GM23338 (cell line): ENCODE measurements at regions not wholly inside any gene's neighbourhood (a gene's known extent, or its start where the extent isn't known, plus 50 kb on each side); places are given as distances from the start of the nearest gene placed in this dataset.
A peak's percentile ranks its signal among the peaks of the same experiment; 100 is the strongest.

Experiments used
- CREB1 ChIP-seq: fragments of 250-450 bp; sonication (Bioruptor Pico); IDR thresholded peaks from 2 replicates; pipeline ENCODE4 v1.5.0; 2020; ENCODE audit warnings: low read depth, mild to moderate bottlenecking, moderate library complexity
- CTCF ChIP-seq, 2 experiments: fragments of 200-600 bp in 1 of 2; sonication (generic) in 1 of 2; conservative IDR thresholded peaks; 2 replicates each; pipeline versions ENCODE4 v1.5.1 to v1.6.1; 2016 to 2017; ENCODE audit warnings: antibody characterized with exemption in 2 of 2, low read depth in 2 of 2, mild to moderate bottlenecking in 2 of 2, moderate library complexity in 1 of 2
- ETS1 ChIP-seq: IDR thresholded peaks from 2 replicates; pipeline ENCODE4 v1.6.1; 2016; ENCODE audit warnings: antibody characterized with exemption
- EZH2 ChIP-seq: fragments of 200-600 bp; sonication (generic); IDR thresholded peaks from one replicate; pipeline ENCODE4 v1.8.0; 2017; ENCODE audit warnings: antibody characterized with exemption, mild to moderate bottlenecking, low read depth; ENCODE audit not compliant: unreplicated experiment
- EZH2phosphoT487 ChIP-seq: fragments of 200-600 bp; sonication (generic); IDR thresholded peaks from one replicate; pipeline ENCODE4 v1.8.1; 2018; ENCODE audit warnings: antibody characterized with exemption; ENCODE audit not compliant: unreplicated experiment
- JUNB ChIP-seq: IDR thresholded peaks from one replicate; pipeline ENCODE4 v1.6.1; 2016; ENCODE audit warnings: antibody characterized with exemption; ENCODE audit not compliant: unreplicated experiment
- NANOG ChIP-seq: IDR thresholded peaks from 2 replicates; pipeline ENCODE4 v1.6.1; 2016; ENCODE audit warnings: antibody characterized with exemption, borderline replicate concordance
- POLR2AphosphoS5 ChIP-seq: IDR thresholded peaks from 2 replicates; pipeline ENCODE4 v1.6.1; 2016; ENCODE audit warnings: antibody characterized with exemption, low read depth
- REST ChIP-seq: IDR thresholded peaks from one replicate; pipeline ENCODE4 v1.6.1; 2018; ENCODE audit warnings: antibody characterized with exemption; ENCODE audit not compliant: unreplicated experiment
- STAT1 ChIP-seq: IDR thresholded peaks from one replicate; pipeline ENCODE4 v1.6.1; 2016; ENCODE audit warnings: antibody characterized with exemption; ENCODE audit not compliant: unreplicated experiment
- ZNF114 ChIP-seq: fragments of 250-450 bp; sonication (Bioruptor Pico); IDR thresholded peaks from 2 replicates; pipeline ENCODE4 v1.5.0; 2020; ENCODE audit warnings: mild to moderate bottlenecking, moderate library complexity
- ZNF331 ChIP-seq: fragments of 250-450 bp; sonication (Bioruptor Pico); IDR thresholded peaks from 2 replicates; pipeline ENCODE4 v1.5.0; 2020; ENCODE audit warnings: low read depth, mild to moderate bottlenecking, moderate library complexity
- ZNF462 ChIP-seq: fragments of 250-450 bp; sonication (Bioruptor Pico); IDR thresholded peaks from 2 replicates; pipeline ENCODE4 v1.5.0; 2020; ENCODE audit warnings: mild to moderate bottlenecking, moderate library complexity

- TF ChIP-seq CTCF (conservative IDR thresholded peaks at IDR 0.05; ENCODE audit: low read depth in 2 of 2) (peak; percentile 26 to 37), REST (no peak), EZH2phosphoT487 (no peak), EZH2 (no peak), POLR2AphosphoS5 (no peak), ZNF331 (CRISPR knock-in tag) (no peak), NANOG (no peak), CREB1 (CRISPR knock-in tag) (no peak), STAT1 (no peak), ZNF114 (CRISPR knock-in tag) (no peak), JUNB (no peak), ZNF462 (CRISPR knock-in tag) (no peak), ETS1 (no peak)
Measured at GRCh38 chr5:110973510-110973909, 98.0 kb upstream of the TSLP start.
